Vagina (tissue), 2 donors: ENCODE measurements at regions not wholly inside any gene's neighbourhood (a gene's known extent, or its start where the extent isn't known, plus 50 kb on each side); places are given as distances from the start of the nearest gene placed in this dataset.

ENCODE experiments used
- CTCF ChIP-seq, 3 experiments: fragments of 450-650 bp in 2 of 3; fragments of 200-600 bp in 1 of 3; sonication (generic) in 1 of 3; IDR thresholded peaks; one replicate each; pipeline ENCODE4 v1.5.1; 2017 to 2019; ENCODE audit warnings: antibody characterized with exemption in 3 of 3, mild to moderate bottlenecking in 2 of 3, moderate library complexity in 2 of 3
- POLR2A ChIP-seq, 2 donors: fragments of 450-650 bp; IDR thresholded peaks; one replicate each; pipeline ENCODE4 v1.6.1; 2017; ENCODE audit warnings: antibody characterized with exemption in 2 of 2, mild to moderate bottlenecking in 2 of 2, moderate library complexity in 2 of 2
- POLR2AphosphoS5 ChIP-seq, 2 donors: sonication (generic); formaldehyde crosslinking; IDR thresholded peaks; one replicate each; pipeline ENCODE4 v1.9.0; 2017; ENCODE audit warnings: antibody characterized with exemption in 2 of 2, mild to moderate bottlenecking in 2 of 2, low read depth in 1 of 2; ENCODE audit not compliant: insufficient read depth in 1 of 2

- no peak for TF ChIP-seq CTCF (IDR thresholded peaks at IDR 0.05)
- TF ChIP-seq POLR2AphosphoS5 (IDR thresholded peaks at IDR 0.05; ENCODE audit: insufficient read depth in 1 of 2, low read depth in 1 of 2): no peak
- TF ChIP-seq POLR2A (IDR thresholded peaks at IDR 0.05): no peak
These were observed 93.2 kb upstream of the ZNF438 start for GRCh38 chr10:31124852-31125251.
